ENCODE measurements at regions not wholly inside any gene's neighbourhood (a gene's known extent, or its start where the extent isn't known, plus 50 kb on each side); places are given as distances from the start of the nearest gene placed in this dataset.
"Not testable (repeated sequence)": the region's sequence is repeated elsewhere in the genome, so short reads cannot be mapped to it uniquely, and the experiment has no call there.

GRCh38 chr4:8965896-8966295, 94.3 kb upstream of the HMX1 start:
- not testable (repeated sequence) for DNase-seq

DNA sequence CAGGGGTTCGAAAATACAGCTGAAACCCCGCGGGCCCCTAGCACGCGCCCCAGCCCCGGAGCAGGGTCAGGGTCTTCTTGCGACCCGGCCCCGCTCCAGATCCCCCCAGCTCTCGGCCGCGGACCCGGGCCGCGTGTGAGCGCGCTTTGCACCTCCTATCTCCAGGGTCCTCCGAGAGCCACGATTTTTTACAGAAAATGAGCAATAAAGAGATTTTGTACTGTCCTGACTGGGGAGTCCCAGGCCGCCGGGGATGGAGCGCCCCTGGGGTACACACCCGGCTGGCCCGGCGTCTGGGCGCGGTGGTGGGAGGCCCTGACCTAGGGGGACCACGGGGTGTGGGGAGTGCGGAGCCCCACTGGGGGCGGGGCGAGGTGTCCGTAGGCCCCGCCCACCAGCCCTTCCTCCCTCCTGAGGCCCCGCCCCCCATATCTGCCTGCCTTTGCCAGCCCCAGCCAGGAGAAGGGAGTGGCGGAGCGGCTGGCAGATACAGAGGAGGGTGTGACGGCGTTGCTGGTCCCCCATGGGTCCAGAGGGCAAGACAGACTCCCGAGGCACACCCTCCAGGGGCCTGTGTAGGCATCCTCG, 92.7 kb upstream of the HMX1 start:
- DNase-seq = peak; percentile 7

DNA sequence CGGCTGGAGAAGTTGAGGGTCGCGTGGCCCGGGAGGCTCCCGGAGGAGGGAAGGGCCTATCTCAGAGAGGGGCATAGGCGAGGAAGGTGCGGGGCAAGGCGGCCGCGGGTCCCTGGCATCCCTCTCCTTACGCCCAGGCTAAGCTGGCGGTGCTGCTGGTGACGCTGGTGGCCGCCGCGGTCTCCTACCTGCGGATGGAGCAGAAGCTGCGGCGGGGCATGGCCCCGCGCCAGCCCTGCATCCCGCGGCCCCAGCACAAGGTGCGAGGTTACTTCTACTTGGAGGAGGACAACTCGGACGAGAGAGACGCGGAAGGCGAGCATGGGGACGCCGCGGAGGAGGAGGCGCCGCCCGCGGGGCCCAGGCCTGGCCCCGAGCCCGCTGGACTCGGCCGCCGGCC, 91.9 kb upstream of the HMX1 start:
- not testable (repeated sequence) for DNase-seq

GRCh38 chr4:8961343-8961742, 89.7 kb upstream of the HMX1 start:
- DNase-seq = peak; percentile 27

DNA sequence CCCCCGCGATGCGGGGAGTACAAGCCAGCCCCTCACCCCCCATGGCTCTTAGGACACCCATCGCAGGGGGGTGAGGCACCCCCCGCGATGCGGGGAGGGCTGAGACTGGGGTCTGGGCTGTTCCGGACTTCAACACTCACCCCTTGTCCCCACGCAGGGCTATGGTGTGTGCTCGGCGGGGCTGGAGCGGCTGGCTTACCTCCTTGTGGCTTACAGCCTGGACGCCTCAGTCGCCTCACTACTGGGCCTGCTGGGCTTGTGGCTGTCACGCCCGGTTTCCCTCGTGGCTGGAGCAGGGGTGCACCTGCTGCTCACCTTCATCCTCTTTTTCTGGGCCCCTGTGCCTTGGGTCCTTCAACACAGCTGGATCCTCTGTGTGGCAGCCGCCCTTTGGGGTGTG, 87.8 kb upstream of the HMX1 start:
- DNase-seq = not testable (repeated sequence)

GRCh38 chr4:8954001-8954400, 82.4 kb upstream of the HMX1 start:
- not testable (repeated sequence) for DNase-seq

- DNase-seq = not testable (repeated sequence)
Observed at GRCh38 chr4:8952791-8953190, 81.2 kb upstream of the HMX1 start.

GRCh38 chr4:8952109-8952508, 80.5 kb upstream of the HMX1 start:
- DNase-seq = not testable (repeated sequence)

- DNase-seq = not testable (repeated sequence)
Observed at GRCh38 chr4:8945506-8945905, 73.9 kb upstream of the HMX1 start.

DNA sequence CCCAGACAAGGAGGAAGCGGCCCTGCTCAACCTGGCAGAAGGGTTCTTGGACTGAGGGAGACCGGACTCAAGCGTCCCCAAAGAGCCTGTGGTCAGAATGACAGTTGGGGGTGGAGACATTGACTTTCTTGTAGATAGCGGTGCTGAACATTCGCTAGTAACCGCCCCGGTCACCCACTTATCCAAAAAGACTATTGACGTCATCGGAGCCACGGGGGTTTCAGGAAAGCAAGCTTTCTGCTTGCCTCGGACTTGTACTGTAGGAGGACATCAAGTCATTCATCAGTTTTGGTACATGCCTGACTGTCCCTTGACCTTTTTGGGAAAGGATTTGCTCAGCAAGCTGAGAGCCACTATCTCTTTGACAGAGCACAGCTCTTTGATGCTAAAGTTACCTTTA, 71.7 kb upstream of the HMX1 start:
- DNase-seq = not testable (repeated sequence)

- not testable (repeated sequence) for DNase-seq
Observed at GRCh38 chr4:8942088-8942487, 70.4 kb upstream of the HMX1 start.

DNA sequence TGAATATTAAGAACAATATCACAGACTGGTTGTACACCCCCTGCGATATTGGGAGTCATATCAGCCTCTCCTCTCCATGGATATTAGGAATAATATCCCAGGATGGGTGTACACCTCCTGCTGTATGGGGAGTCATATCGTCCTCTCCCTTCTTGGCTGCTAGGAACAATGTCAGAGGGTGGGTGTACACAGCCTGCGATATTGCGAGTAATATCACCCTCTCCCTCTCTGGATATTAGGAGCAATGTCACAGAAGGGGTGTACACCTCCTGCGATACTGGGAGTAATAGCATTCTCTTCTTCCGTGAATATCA, 69.8 kb upstream of the HMX1 start:
- DNase-seq = not testable (repeated sequence)

- no peak for DNase-seq
Observed at GRCh38 chr4:8940792-8941491, 69.3 kb upstream of the HMX1 start.

GRCh38 chr4:8939840-8940742, 68.5 kb upstream of the HMX1 start:
- no peak for DNase-seq

- no peak for DNase-seq
Observed at GRCh38 chr4:8939160-8939839, 67.7 kb upstream of the HMX1 start.

DNA sequence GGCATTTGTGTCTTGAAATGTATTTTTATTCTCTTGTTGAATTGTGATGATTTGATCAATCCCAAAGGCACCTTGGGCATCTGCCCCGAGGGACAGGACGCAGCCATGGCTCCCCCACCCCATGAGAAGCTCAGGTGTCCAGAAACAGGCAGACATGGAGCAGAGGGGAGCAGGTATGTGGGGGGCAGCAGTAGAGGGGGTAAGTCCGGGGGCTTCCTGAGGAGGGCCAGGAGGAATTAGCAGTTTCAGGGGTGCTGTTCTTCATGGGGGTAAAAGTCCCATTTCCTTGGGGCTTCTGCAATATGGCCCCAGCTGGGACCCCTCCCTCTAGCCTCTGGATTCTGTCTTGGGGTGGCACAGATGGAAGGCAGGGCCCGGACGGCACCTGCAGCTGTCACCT, 67.0 kb upstream of the HMX1 start:
- DNase-seq = no peak

GRCh38 chr4:8938137-8938536, 66.5 kb upstream of the HMX1 start:
- no peak for DNase-seq

DNA sequence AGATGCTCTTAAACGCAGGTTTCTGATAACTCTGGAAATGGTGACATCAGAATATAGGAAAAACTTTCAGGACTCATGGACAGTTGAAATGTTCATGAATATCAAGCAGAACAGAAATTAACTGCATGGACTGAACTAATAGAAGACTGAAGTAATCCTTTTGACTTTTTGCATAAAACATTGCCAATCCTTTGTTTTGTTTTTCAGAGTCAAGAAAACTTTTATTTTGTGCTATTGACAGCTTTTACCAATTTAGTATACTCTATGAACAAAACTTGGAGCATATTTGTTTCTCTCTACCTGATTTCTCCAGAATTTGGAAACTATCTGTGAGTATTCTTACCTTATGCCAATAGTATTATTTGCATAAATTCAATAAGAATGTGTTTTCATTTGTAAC, 61.2 kb upstream of the HMX1 start:
- DNase-seq = no peak

GRCh38 chr4:8928074-8928473, 56.4 kb upstream of the HMX1 start:
- DNase-seq = no peak

DNA sequence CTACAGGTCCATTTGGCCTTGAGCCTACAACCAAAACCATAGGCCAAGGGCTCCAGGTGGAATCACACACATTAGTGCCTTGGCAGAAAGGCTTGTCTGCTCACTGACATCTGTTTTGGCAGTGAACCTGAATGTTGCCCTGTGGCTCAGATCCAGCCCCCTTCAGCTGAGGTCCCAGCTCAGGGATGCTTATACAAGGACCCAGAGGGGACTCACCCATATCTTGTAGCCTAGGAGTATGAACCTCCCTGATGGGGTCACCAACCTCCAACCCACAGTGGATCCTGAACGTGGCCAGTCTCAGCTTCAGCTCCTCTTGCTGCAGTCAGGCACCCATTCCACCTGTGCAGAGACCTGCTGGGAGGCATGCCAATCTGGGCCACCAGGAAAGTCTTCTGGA, 50.8 kb upstream of the HMX1 start:
- DNase-seq = no peak

GRCh38 chr4:8921465-8921864, 49.8 kb upstream of the HMX1 start:
- DNase-seq = no peak

Measured in NCI-H2029 (cell line).